ENCODE measurements at regions not wholly inside any gene's neighbourhood (a gene's known extent, or its start where the extent isn't known, plus 50 kb on each side); places are given as distances from the start of the nearest gene placed in this dataset.
A peak's percentile ranks its signal among the peaks of the same experiment; 100 is the strongest.
"Not testable (repeated sequence)": the region's sequence is repeated elsewhere in the genome, so short reads cannot be mapped to it uniquely, and the experiment has no call there.

DNA sequence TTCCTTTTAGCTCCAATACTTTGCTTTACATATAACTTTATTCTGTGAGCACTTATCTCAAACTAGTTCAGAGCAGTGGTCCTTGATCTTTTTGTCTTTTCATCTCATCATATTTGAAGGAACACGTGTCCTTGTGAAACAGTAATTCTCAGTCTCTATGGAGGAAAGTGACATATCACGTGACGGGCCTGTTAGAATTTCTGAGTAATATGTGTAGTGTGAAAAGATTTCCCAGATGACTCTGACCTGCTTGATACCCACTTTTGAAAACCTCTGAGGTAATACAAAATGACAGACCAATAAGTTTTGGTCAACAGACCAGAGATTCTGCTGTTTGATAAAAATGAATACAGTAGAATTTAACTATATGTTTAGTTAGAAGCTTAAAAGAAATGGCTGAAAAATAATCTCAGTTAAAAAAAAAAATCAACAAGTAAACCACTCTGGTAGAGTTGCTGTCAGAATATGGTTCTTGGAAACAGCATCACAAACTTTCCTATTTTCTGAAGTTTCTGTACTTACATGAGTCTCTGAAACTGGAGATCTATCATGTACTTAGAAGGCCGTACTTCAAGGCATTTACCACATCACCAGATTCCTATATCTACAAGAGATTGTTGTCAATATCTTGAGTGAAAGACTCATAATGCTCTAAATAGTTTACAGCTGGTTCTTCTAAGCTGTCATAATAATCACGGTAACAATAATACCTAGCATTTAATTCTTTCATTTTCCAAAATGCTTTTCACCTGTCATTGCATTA, 590.2 kb upstream of the TBL1XR1 start:
- DNase-seq (ENCODE audit: low spot score), result no peak

DNA sequence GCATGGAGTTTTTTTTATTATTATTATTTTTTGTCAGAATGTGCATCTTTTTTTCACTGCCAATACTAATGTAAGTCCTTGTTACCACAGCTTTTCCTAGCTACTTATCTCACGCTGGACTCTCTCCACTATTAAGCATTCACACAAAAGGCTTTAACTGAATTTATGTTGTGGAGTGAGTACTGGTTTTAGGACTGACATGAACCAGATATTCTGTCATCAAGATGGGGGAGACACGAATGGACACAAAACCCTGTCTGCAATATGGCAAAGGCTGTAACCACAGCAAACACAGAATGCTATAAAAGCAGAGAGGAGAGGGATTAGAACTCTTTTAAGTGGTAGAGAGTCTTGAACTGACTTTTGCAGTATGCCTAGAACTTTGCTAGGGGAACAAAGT, 592.2 kb upstream of the TBL1XR1 start:
- DNase-seq (ENCODE audit: low spot score), result no peak

DNA sequence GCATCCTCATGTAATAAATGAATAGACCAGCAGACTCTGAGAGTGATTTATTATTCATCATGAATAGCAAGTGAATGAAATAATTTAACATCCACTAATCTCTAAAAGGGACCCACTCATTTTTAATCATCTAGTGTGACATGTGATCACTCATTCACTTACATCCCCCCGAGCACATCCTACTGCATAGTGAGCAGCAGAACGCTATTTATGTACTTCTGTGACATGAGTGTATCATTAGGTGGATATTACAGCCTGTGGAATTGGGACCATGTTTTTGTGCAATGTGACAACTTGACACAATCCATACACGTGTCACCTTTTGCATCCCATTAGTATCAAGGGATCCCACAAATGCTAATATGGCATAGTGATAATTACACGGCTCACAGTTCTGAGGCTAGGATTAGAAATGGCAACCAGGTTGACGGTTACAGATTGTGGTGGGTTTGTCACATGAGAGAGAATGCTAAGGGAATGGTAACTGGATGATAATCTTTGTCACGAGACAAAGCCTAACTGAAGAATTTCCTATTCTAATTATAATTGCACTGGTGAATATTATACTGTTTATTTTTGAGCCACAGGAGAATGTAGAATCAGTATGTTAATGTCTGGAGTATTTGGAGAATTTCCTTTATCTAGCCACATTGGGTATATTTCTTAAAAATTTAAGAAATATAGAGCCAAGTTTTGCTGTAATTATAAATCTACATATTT, 595.2 kb upstream of the TBL1XR1 start:
- no peak for DNase-seq (ENCODE audit: low spot score)

DNA sequence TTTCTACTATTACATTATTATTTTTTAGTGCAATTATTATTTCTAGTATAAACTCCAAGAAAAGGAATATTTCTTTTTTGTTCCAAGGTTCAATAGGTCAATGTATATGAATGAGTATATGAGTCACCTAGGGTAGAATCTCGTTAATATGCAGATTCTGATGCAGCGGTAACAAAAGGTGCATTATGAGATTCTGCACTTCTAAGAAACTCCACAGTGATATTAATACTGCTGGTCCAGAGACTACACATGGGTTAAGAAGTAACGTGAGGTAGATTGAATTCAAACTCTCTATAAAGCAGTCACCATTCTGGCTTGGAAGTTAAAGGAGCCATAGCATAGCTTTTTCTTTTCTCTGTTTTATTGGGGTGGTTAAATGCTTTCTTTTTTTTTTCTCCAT, 596.2 kb upstream of the TBL1XR1 start:
- no peak for DNase-seq (ENCODE audit: low spot score)

DNA sequence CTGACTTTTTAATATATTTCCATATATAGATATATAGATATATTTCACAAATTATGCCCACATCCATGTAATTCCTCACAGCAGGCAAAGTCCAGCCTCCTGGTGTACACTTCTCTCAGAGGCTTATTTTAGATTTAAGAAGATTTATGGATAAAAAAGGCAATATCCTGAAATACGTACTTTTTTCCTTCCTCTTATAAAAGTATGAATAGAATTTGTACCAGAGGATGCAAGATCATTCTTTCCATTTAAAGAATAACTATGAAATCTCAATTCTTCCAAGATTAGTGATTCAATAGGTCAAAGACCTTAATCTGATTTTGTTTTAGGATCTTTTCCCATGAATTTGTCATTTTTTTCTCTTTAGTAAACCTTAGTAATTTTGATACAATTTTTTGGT, 597.9 kb upstream of the TBL1XR1 start:
- no peak for DNase-seq (ENCODE audit: low spot score)

DNA sequence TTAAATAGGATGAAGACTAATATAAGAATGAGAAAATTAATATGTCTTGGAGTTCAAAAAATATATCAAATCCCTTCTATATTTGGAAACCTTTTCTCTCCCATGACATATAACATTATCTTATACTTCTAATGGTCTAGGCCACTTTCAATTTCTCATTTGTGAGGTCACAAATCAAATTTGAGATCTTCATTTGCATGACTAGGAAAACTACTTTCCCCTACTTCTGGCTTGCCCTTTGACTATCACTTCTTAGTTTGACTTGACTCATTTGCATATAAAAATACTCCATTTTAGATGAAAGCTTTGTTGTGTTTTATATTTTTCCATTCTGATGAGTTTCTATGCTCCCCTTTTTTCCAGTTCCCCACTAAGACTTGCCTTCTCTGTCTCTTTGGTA, 598.6 kb upstream of the TBL1XR1 start:
- no peak for DNase-seq (ENCODE audit: low spot score)

DNA sequence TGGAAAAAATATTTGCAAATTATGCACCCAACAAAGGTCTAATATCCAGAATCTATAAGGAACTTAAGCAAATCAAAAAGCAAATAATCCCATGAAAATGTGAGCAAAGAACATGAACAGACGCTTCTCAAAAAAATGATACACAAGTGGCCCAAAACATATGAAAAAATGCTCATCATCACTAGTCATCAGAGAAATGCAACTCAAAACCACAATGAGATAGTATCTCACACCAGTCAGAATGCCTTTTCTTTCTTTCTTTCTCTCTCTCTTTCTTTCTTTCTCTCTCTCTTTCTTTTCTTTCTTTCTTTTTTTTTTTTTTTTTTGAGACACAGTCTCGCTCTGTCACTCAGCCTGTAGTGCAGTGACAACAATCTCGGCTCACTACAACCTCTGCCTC, 602.9 kb upstream of the TBL1XR1 start:
- DNase-seq (ENCODE audit: low spot score), result not testable (repeated sequence)

DNA sequence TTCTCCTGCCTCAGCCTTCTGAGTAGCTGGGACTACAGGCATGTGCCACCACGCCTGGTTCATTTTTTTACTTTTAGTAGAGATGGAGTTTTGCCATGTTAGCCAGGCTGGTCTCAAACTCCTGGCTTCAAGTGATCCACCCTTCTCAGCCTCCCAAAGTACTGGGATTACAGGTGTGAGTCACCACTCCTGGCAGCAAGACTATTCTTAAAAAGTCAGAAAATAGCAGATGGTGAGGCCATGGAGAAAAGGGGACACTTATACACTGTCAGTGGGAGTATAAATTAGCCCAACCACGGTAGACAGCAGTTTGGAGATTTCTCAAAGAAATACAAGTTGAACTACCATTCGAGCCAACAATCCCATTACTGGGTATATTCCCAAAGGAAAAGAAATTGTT, 603.3 kb upstream of the TBL1XR1 start:
- no peak for DNase-seq (ENCODE audit: low spot score)

DNA sequence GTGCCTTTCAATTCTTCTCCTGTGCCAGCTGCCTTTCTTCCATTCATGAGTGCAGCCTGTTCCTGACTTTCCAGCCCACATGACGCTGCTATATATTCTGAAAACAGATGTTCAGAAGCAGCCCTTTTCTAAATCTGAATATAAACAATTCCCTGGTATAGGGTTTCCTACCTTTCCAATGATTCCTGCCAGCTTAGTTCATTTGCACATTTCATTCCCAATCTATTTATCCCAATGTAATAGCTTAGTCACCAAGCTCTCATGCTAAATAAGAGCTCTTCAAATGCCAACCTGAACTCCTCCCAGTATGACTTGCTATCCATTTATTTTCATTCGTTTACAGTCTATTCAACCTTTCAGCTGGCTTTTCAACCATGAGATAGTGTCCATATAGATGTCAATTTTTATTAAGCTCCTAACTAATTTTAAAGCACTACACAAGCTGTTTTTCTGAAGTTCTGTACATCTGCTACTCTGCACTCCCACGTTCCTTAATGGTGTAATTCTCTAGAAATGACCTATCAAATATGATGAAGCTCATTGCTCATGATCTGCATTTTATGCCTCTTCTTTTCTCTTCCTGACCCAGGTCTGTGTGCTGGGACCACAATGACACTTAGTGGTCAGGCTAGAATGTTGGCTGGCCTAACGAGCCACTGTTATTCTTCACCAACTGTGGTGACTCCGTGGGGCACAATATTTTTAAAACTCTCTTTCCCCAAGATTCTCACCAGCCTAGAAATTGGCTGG, 605.0 kb upstream of the TBL1XR1 start:
- no peak for DNase-seq (ENCODE audit: low spot score)

DNA sequence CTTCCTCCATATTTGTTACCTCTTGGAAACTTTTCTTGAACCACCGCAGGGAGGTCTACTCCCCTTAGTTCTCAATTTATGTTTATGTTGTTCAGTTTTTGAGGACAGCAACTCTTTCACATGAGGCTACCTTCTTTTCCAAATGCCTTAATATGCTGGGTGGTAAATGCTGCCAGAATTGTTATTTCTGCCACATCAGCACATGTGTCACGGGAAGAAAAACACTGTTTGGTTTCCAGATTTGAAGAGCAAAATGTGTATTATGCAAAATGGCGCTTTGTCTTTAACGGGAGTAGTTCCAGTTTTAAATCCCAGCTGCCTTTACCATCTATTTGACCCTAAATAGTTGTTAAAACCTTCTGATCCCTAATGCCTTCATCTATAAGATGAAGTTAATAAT, 606.2 kb upstream of the TBL1XR1 start:
- DNase-seq (ENCODE audit: low spot score), result no peak

DNA sequence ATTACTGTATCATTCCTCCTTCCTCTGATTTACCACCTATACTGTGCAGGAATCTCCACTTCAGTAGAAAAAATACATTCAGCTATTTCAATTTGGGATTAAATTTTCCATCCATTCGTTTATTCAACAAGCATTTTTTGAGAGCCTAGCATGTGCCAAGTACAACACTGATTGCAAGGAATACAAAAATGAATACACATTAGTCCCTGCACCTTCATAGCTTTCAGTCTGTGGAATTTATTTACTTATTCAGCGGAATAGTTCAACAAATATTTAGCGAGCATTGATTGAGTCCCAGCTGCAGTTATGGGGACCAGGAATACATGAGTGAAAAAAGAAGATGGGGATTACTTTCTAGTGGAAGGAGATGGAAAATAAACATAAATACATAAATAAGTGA, 606.8 kb upstream of the TBL1XR1 start:
- DNase-seq (ENCODE audit: low spot score), result no peak

DNA sequence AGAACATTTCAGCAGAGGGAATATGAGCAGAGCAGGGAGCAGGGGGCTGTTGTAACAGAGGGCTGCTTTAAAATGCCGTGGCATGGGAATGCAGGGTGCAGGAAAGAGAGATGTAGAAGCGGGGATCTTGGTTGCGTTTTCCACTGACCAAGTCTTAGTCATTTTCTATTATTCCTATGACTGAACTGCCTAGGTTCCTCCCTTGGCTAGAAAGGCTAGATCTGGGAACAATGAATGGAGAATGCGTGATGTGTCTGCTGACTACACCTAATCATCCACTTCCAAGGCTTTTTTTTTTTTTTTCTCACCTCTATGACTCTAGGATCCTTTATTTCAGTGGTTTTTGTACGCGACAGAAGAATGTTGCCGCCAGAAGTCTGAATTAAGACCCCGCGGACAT, 607.4 kb upstream of the TBL1XR1 start:
- DNase-seq (ENCODE audit: low spot score), result no peak

DNA sequence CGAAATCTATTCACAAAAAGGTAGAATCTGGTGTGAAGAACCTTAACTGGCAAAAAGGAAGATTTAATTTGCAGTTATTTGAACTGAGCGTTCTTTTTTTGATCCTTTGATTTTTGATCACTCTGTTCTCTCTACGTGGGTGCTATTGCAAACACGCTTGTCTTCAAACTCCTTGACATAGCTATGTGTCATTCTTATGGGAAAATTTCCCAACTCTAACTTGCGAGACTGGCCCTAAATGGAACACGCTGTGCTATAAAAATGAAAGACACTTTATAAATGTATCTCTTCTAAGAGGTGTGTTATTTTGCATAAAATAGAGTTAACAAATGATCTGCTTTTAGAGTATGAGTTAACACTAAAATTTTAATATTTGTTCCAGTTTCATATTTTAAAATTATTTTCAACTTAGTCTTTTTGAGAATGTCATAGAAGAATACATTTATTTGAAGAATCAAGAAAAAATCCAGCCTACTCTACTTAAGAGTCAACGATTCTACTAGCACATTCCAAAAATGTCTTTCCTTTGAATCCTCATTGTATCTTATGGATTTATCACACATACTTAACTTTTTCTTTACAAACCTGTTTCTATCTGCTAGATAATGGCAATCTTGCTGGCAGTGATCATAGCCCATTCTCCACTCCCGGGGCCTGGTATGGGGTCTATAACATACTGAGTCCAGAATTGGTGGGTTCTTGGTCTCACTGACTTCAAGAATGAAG, 610.0 kb upstream of the TBL1XR1 start:
- DNase-seq (ENCODE audit: low spot score), result no peak

DNA sequence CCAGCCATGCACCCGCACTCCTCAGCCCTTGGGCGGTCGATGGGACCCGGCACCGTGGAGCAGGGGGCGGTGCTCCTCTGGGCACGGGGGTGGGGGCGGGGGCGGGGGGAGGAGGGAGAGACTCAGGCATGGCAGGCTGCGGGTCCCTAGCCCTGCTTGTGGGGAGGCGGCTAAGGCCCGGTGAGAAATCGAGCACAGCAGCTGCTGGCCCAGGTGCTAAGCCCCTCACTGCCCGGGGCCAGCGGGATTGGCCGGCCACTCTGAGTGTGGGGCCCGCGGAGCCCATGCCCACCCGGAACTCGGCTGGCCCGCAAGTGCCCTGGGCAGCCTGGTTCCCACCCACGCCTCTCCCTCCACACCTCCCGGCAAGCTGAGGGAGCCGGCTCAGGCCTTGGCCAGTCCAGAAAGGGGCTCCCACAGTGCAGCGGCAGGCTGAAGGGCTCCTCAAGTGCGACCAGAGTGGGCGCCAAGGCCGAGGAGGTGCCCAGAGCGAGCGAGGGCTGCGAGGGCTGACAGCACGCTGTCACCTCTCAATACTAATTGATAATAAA, 611.7 kb upstream of the TBL1XR1 start:
- DNase-seq (ENCODE audit: low spot score), result not testable (repeated sequence)

DNA sequence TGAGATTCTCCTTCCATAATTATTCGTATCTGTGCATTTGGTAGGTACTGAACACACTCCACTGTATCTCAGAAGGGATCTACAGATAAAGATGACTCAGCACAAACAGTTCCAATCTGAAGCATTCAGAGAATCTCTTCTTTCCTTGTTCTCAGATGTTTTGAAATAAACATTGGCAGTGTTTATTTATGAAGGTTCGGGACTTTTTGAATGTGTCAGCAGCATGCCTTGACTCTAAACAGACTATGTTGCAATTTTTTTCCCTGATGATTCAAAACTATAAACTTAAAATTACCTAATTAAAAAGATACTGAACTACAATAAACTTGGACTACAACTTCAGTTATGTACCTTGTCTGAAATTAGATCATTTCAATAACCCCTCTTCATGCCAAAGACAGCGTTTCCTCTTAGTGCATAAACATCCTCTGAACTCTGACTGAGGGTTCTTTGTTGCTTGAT, 612.9 kb upstream of the TBL1XR1 start:
- peak; percentile 20 for DNase-seq (ENCODE audit: low spot score)

DNA sequence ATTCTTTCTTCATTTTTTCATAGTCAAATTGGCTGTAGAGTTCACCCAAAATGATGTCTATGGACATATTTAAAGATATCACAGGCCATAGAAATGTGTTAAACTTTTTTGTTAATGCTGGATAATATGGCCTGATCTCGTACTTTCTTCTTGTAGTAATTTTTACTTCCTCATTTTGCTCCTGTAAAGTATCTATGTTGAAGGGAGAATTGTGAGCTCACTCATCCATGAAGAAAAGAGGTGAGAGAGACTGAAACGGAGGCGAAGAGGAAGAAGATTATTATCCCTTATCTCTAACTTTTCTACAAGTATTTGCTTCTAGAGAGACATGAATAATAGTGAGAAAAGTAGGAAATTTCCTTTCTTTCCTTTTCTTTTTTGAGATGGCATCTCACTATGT, 613.8 kb upstream of the TBL1XR1 start:
- no peak for DNase-seq (ENCODE audit: low spot score)

DNA sequence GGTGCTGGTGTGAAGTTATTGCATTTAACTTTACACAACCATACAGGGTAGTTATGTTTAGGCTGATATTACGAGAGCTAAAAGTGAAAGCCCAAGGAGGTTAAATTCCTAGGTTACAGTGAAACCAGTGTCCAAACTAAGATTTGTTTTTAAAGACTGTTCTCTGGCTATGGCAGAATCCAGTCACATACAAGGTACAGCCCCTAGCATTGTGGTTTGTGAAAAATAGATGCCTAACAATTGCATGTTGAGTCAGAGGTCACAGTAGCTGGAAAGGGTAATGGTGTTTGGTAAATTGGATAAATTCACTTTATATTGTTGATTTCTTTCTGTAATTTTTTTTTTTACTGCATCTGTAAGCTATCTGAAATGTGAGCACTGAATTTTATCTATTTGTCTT, 614.6 kb upstream of the TBL1XR1 start:
- DNase-seq (ENCODE audit: low spot score), result no peak

DNA sequence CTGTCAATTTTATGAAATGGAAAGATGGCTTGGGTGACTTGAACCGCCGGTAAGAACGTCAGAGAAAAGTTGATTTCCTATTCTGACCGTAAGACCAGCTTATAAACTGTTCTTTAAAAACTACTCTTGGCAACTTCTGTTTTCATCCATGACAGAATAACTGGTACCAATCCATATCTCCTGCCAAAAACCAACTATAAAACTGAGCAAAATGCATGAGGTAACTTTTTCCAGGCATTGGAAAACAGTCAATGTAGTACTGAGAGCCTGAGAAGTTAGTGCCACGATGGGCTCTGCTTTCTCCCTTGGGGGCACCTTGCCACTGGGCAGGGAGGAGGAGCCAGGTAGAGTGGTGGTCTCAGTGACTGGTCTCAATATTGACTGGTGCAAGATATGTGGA, 615.2 kb upstream of the TBL1XR1 start:
- no peak for DNase-seq (ENCODE audit: low spot score)

DNA sequence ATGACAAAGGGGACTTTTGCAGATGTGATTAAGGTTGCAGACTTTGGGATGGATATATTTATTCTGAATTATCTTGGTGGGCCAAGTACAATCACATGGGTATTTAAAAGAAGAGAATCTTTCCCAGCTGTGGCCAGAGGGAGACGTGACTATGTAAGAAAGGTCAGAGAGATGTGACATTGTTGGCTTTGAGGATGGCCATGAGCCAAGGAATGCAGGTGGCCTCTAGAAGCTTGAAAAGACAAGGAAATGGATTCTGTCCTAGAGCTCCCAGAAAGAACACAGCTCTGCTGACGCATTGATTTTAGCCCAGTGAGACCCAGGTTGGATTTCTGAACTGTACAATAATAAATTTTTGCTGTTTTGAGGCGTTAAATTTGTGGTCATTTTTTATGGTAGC, 616.0 kb upstream of the TBL1XR1 start:
- DNase-seq (ENCODE audit: low spot score), result no peak

DNA sequence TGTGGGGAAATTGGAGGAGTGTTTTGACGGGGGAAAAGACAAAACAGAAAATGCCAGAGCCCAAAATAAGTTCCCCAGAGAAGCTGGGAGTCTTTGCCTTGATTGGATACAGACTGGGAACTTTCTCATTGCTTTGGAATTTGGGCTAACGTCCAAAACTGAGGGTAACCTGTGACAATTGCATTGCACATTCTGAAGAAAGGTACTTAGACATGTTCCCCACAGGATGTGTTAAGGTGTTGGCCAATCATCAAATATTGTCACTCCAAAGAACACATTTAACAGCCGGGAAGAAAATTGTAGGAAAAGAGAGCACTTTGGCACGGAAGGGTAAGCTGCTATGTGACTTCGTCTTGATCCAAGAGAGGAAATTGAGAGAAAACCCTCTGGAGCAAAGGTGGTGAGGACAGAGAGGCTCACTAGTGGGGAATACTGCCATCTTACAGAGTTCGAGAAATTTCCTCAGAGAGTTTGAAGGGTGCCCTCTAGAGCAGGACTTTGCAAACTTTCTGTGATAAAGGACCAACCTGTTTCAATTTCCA, 619.5 kb upstream of the TBL1XR1 start:
- DNase-seq (ENCODE audit: low spot score), result peak; percentile 47

DNA sequence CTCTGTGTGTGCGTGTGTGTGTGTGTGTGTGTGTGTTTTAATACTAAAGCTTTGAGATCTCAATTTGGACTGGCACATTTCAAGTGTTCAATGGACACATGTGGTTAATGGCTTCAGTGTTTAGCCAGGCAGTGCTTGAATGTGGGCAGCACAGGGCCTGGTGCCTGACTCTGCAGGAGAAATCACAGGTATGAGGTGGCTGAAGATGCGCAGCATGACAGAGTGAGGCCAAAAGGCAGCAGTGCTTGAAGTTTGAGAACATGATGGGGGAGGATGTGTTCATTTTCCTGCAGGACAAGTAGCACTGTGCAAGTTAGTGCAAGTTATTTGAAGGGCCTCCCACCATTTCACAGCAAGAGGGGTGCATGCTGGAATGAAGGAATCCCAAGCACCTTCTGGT, 620.5 kb upstream of the TBL1XR1 start:
- DNase-seq (ENCODE audit: low spot score), result no peak
